Activated naive CD4-positive, alpha-beta T cell treated with anti-CD3 and anti-CD28 coated beads, Interleukin-2, amount 10 ng/mL, durations not matched to agents 7 days and 5 days (primary cell): ENCODE measurements at regions not wholly inside any gene's neighbourhood (a gene's known extent, or its start where the extent isn't known, plus 50 kb on each side); places are given as distances from the start of the nearest gene placed in this dataset.
"Not testable (repeated sequence)": the region's sequence is repeated elsewhere in the genome, so short reads cannot be mapped to it uniquely, and the experiment has no call there.

Experiments used
- CTCF ChIA-PET: fragments of 350-600 bp; sonication (Branson Sonifier 250); formaldehyde crosslinking; loops from one replicate; lab custom pipeline; 2021; ENCODE audit warnings: antibody characterized with exemption; lab: Charles Lee
- DNase-seq: peaks from one replicate; pipeline ENCODE4 v3.0.0-alpha.2; 2020
- H3K27ac Mint-ChIP-seq: one replicate; pipeline ENCODE4 v1.8.0; 2021; ENCODE audit warnings: mild to moderate bottlenecking, moderate library complexity, mixed read lengths
- H3K27me3 Mint-ChIP-seq: one replicate; pipeline ENCODE4 v1.8.0; 2021; ENCODE audit warnings: mild to moderate bottlenecking, mixed read lengths
- H3K36me3 Mint-ChIP-seq: one replicate; pipeline ENCODE4 v1.8.0; 2021; ENCODE audit warnings: mixed read lengths
- H3K4me1 Mint-ChIP-seq: one replicate; pipeline ENCODE4 v1.8.0; 2021; ENCODE audit warnings: mixed read lengths
- H3K4me3 Mint-ChIP-seq: one replicate; pipeline ENCODE4 v1.8.0; 2021; ENCODE audit warnings: mild to moderate bottlenecking, moderate library complexity, mixed read lengths
- H3K9me3 Mint-ChIP-seq: one replicate; pipeline ENCODE4 v1.8.0; 2021; ENCODE audit warnings: mixed read lengths

GRCh38 chr1:233461847-233462246 lies 134.3 kb downstream of the MAP3K21 start:
- Mint-ChIP-seq H3K27me3 (no peaks in the 10 kb centered on the region), H3K9me3 (no peaks in the 10 kb centered on the region), H3K36me3 (no peaks in the 10 kb centered on the region), H3K4me3 (no peak overlapping the region), H3K4me1 (no peaks in the 10 kb centered on the region), H3K27ac (no peak overlapping the region)
- CTCF ChIA-PET: interaction anchor here (0.6 kb wide), 2 partner anchors 332 to 1479 kb away, joined by 3 read pairs; no protein-coding TSS in a partner anchor
- DNase-seq: no peak

GRCh38 chr1:233463333-233463732 lies 135.8 kb downstream of the MAP3K21 start:
- CTCF ChIA-PET: interaction anchor here (0.8 kb wide), 1 partner anchor 62 kb away, joined by 3 read pairs; no protein-coding TSS in a partner anchor
- Mint-ChIP-seq H3K4me1 (no peaks in the 10 kb centered on the region), H3K36me3 (no peaks in the 10 kb centered on the region), H3K9me3 (no peaks in the 10 kb centered on the region), H3K27me3 (no peaks in the 10 kb centered on the region), H3K27ac (no peak overlapping the region), H3K4me3 (no peak overlapping the region)
- DNase-seq: no peak

GRCh38 chr1:233465745-233466343 lies 138.3 kb downstream of the MAP3K21 start:
- Mint-ChIP-seq H3K36me3 (no peaks in the 10 kb centered on the region), H3K4me3 (no peak overlapping the region), H3K4me1 (no peaks in the 10 kb centered on the region), H3K9me3 (no peaks in the 10 kb centered on the region), H3K27ac (no peak overlapping the region), H3K27me3 (no peaks in the 10 kb centered on the region)
- CTCF ChIA-PET: no interaction called here
- no peak for DNase-seq

DNA sequence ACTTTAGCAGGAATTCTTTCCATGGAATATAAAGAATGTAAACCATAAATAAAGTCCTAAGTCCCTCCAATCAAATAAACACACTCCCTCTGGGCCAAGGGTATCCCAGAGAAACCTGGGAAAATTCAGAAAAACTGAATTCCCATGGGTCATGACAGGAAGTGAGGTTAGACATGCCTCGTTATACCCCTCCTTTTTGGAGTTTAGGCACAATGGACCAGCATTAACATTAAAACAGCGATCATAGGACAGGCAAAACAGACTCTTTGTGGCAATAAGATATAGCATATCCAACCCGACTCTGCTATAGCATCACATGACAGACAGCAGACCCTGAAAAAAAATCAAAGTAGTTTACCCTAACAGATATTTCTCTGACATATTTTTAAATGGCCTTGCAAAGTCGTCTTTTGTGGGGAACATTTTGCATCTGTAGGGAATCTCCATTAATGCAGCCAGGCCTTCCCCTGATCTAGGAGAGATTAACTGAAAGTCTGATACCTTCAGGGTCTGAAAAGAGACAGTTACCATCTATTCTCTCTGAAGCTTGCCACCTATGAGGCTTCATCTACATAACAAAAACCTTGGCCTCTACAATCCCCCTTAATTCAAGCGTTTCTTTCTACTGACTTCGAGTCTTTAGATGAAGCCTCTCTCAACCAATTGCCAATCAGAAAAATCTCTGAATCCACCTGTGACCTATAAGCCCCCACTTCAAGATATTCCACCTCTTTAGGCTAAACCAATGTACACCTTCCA lies 143.0 kb upstream of the KCNK1 start:
- Mint-ChIP-seq H3K27me3 (peaks cover 5% of the 10 kb centered on the region), H3K4me1 (no peaks in the 10 kb centered on the region), H3K27ac (no peak overlapping the region), H3K36me3 (no peaks in the 10 kb centered on the region), H3K4me3 (no peak overlapping the region), H3K9me3 (no peaks in the 10 kb centered on the region)
- CTCF ChIA-PET: no interaction called here
- no peak for DNase-seq

DNA sequence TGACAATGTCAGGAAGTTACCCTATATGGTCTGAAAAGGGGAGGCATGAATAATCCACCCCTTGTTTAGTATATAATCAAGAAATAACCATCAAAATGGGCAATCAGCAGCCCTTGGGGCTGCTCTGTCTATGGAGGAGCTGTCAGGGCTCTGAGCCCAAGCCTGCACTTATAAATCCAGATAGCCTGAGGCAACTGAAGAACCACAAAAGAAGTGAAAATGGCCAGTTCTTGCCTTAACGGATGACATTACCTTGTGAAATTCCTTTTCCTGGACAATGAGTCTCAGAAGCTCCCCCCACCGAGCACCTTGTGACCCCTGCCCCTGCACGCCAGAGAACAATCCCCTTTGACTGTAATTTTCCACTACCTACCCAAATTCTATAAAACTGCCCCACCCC lies 142.1 kb upstream of the KCNK1 start:
- DNase-seq, H3K4me3 Mint-ChIP-seq, H3K36me3 Mint-ChIP-seq, H3K27ac Mint-ChIP-seq, H3K27me3 Mint-ChIP-seq, H3K9me3 Mint-ChIP-seq, H3K4me1 Mint-ChIP-seq, CTCF ChIA-PET: not testable (repeated sequence)

DNA sequence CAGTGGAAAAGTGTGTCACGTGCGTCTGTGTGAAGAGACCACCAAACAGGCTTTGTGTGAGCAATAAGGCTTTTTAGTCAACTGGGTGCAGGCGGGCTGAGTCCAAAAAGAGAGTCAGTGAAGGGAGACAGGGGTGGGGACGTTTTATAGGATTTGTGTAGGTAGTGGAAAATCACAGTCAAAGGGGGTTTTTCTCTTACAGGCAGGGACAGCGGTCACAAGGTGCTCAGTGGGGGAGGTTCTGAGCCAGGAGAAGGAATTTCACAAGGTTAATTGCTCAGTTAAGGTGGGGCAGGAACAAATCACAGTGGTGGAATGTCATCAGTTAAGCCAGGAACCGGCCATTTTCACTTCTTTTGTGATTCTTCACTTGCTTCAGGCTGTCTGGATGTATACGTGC lies 141.1 kb upstream of the KCNK1 start:
- H3K27ac Mint-ChIP-seq, DNase-seq, H3K36me3 Mint-ChIP-seq, H3K4me3 Mint-ChIP-seq, H3K27me3 Mint-ChIP-seq, H3K9me3 Mint-ChIP-seq, CTCF ChIA-PET, H3K4me1 Mint-ChIP-seq: not testable (repeated sequence)

DNA sequence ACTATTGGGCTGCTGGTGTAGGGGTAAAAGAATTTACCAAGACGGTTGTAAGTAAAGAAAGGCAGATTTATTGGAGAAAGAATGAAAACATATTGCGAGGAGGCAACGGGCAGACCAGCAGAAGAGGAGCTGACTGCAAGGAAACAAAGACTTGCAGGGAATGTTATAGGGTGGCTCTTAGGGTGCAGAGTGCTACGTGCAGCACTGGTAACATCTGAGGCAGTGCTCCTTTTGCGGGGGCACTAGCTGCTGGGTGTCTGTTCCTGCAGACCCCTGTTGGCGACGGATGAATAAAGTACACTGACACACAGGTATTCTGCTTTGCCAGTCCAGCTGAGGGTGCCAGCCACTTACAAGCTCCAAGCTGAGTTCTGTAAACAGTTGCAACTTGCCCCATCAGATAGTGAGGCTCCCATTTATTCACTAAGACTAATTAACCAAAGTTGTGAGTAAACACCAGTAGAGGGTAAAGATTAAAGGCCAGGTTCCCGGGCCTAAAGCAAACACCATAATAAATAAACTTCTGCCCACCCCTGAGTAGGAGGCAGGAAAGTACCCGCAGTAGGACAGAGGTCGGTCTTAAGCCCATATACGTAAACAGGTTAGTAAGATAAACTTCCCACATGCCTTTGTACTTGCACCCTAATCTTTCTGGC lies 140.2 kb upstream of the KCNK1 start:
- no peak overlapping the region for H3K4me3 Mint-ChIP-seq
- no peaks in the 10 kb centered on the region for H3K9me3 Mint-ChIP-seq
- CTCF ChIA-PET: no interaction called here
- no peaks in the 10 kb centered on the region for H3K4me1 Mint-ChIP-seq
- H3K27me3 Mint-ChIP-seq: peaks cover 5% of the 10 kb centered on the region
- no peaks in the 10 kb centered on the region for H3K36me3 Mint-ChIP-seq
- no peak for DNase-seq
- H3K27ac Mint-ChIP-seq: no peak overlapping the region

DNA sequence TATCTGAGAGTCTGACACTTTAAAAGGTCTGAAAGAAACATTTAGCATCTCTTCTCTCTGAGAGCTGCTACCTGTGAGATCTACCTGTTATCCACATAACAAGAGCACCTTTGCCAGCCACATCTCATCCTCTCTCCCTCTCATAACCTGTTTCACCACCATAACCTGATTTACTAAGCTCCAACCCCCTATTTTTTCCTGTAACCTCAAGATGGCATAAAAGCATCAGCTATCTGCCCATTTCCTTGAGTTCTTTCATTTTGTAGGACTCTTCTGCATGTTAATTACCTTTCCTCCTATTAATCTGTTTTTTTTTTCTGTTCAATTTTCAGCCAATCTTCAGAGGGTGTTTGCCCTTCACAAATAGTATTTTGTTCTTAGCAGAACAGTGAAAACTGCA lies 136.5 kb upstream of the KCNK1 start:
- CTCF ChIA-PET: interaction anchor here (0.6 to 1.7 kb wide), 3 partner anchors 37 to 1304 kb away, joined by 3 to 5 read pairs (median 3); no protein-coding TSS in a partner anchor
- DNase-seq: no peak
- no peak overlapping the region for H3K4me3 Mint-ChIP-seq
- no peaks in the 10 kb centered on the region for H3K4me1 Mint-ChIP-seq
- no peaks in the 10 kb centered on the region for H3K9me3 Mint-ChIP-seq
- no peaks in the 10 kb centered on the region for H3K36me3 Mint-ChIP-seq
- no peak overlapping the region for H3K27ac Mint-ChIP-seq
- peaks cover 4% of the 10 kb centered on the region for H3K27me3 Mint-ChIP-seq

DNA sequence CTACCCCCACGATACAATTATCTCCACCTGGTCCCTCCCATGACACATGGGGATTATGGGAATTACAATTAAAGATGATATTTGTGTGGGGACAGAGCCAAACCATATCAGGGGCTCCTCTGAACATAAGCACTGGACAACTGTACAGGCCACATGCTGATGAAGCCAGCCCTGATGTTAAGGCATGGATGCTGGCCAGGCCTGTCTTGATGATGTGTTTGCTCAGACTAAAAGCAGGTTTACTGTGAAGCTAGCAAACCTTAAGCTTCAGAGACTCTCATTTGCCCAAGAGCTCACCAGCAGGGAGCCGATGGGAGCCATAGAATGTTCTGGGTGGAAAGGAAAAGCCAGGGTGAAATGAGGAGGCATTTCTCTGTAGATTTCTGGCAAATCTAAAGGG lies 135.3 kb upstream of the KCNK1 start:
- CTCF ChIA-PET: interaction anchor here (1.7 kb wide), 2 partner anchors 12 to 38 kb away, joined by 3 to 5 read pairs; no protein-coding TSS in a partner anchor
- H3K36me3 Mint-ChIP-seq: no peaks in the 10 kb centered on the region

GRCh38 chr1:233479110-233479890 lies 134.6 kb upstream of the KCNK1 start:
- Mint-ChIP-seq H3K4me3 (no peak overlapping the region), H3K36me3 (no peaks in the 10 kb centered on the region), H3K9me3 (no peaks in the 10 kb centered on the region), H3K27ac (no peak overlapping the region), H3K4me1 (no peaks in the 10 kb centered on the region), H3K27me3 (peaks cover 8% of the 10 kb centered on the region)
- CTCF ChIA-PET: interaction anchor here (1.7 kb wide), 1 partner anchor 11 kb away, joined by 3 read pairs; no protein-coding TSS in a partner anchor
- DNase-seq: no peak

More for the DNA sequence above, 135.3 kb upstream of the KCNK1 start:
- Mint-ChIP-seq H3K9me3 (no peaks in the 10 kb centered on the region), H3K27me3 (peaks cover 5% of the 10 kb centered on the region), H3K27ac (no peak overlapping the region), H3K4me1 (no peaks in the 10 kb centered on the region), H3K4me3 (no peak overlapping the region)
- DNase-seq: no peak

GRCh38 chr1:233480198-233480597 lies 133.7 kb upstream of the KCNK1 start:
- Mint-ChIP-seq H3K9me3 (no peaks in the 10 kb centered on the region), H3K4me1 (no peaks in the 10 kb centered on the region), H3K27ac (no peak overlapping the region), H3K4me3 (no peak overlapping the region), H3K36me3 (no peaks in the 10 kb centered on the region), H3K27me3 (peaks cover 8% of the 10 kb centered on the region)
- no peak for DNase-seq
- CTCF ChIA-PET: no interaction called here

- Mint-ChIP-seq H3K4me1 (no peaks in the 10 kb centered on the region), H3K36me3 (no peaks in the 10 kb centered on the region), H3K27me3 (peaks cover 8% of the 10 kb centered on the region), H3K9me3 (no peaks in the 10 kb centered on the region), H3K27ac (no peak overlapping the region), H3K4me3 (no peak overlapping the region)
- DNase-seq: no peak
- CTCF ChIA-PET: interaction anchor here (0.9 kb wide), 1 partner anchor 37 kb away, joined by 4 read pairs; no protein-coding TSS in a partner anchor
These were observed 131.5 kb upstream of the KCNK1 start for GRCh38 chr1:233482388-233482787.

GRCh38 chr1:233485385-233485784 lies 128.5 kb upstream of the KCNK1 start:
- H3K36me3 Mint-ChIP-seq: no peaks in the 10 kb centered on the region
- H3K9me3 Mint-ChIP-seq: no peaks in the 10 kb centered on the region
- no peak for DNase-seq
- no peaks in the 10 kb centered on the region for H3K4me1 Mint-ChIP-seq
- CTCF ChIA-PET: no interaction called here
- H3K4me3 Mint-ChIP-seq: no peak overlapping the region
- H3K27me3 Mint-ChIP-seq: peaks cover 14% of the 10 kb centered on the region
- no peak overlapping the region for H3K27ac Mint-ChIP-seq
